Panc1 (cell line): ENCODE measurements at regions not wholly inside any gene's neighbourhood (a gene's known extent, or its start where the extent isn't known, plus 50 kb on each side); places are given as distances from the start of the nearest gene placed in this dataset.

Source experiments
- POLR2AphosphoS5 ChIP-seq: IDR thresholded peaks from 2 replicates; pipeline ENCODE4 v1.6.1; 2012; ENCODE audit warnings: mild to moderate bottlenecking, low read depth, low read length, moderate library complexity
- REST ChIP-seq, 2 experiments: IDR thresholded peaks; 2 replicates each; pipeline ENCODE4 v1.6.1; 2011 to 2012; ENCODE audit warnings: low read depth in 2 of 2, control low read depth in 1 of 2, low read length in 1 of 2, mild to moderate bottlenecking in 1 of 2, moderate library complexity in 1 of 2; ENCODE audit not compliant: insufficient read depth in 1 of 2
- SIN3A ChIP-seq: IDR thresholded peaks from 2 replicates; pipeline ENCODE4 v1.6.1; 2012; ENCODE audit warnings: low read depth, mild to moderate bottlenecking, low read length, moderate library complexity, borderline replicate concordance; ENCODE audit not compliant: insufficient read depth
- TCF7L2 ChIP-seq: IDR thresholded peaks from 2 replicates; pipeline ENCODE4 v1.6.1; 2011; ENCODE audit warnings: mild to moderate bottlenecking, low read depth, low read length, inconsistent platforms
- TF ChIP-seq, protein P1 (sequence below): fragments of 450-650 bp; IDR thresholded peaks from 2 replicates; pipeline ENCODE4 v1.5.1; 2017; ENCODE audit warnings: mild to moderate bottlenecking

- TF ChIP-seq, protein P1, sequence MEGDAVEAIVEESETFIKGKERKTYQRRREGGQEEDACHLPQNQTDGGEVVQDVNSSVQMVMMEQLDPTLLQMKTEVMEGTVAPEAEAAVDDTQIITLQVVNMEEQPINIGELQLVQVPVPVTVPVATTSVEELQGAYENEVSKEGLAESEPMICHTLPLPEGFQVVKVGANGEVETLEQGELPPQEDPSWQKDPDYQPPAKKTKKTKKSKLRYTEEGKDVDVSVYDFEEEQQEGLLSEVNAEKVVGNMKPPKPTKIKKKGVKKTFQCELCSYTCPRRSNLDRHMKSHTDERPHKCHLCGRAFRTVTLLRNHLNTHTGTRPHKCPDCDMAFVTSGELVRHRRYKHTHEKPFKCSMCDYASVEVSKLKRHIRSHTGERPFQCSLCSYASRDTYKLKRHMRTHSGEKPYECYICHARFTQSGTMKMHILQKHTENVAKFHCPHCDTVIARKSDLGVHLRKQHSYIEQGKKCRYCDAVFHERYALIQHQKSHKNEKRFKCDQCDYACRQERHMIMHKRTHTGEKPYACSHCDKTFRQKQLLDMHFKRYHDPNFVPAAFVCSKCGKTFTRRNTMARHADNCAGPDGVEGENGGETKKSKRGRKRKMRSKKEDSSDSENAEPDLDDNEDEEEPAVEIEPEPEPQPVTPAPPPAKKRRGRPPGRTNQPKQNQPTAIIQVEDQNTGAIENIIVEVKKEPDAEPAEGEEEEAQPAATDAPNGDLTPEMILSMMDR, result no peak
- no peak for TF ChIP-seq POLR2AphosphoS5
- TF ChIP-seq TCF7L2, result no peak
- no peak for TF ChIP-seq REST (IDR thresholded peaks at IDR 0.05; ENCODE audit: insufficient read depth in 1 of 2, low read depth in 2 of 2, low read length in 1 of 2)
- TF ChIP-seq SIN3A, result no peak
These were observed 98.8 kb downstream of the KLF4 start for GRCh38 chr9:107390778-107391177.
